Esophagus (tissue), 2 donors: ENCODE measurements at regions not wholly inside any gene's neighbourhood (a gene's known extent, or its start where the extent isn't known, plus 50 kb on each side); places are given as distances from the start of the nearest gene placed in this dataset.

Experiments
- H3K27ac ChIP-seq, 2 donors: one replicate each; pipeline ENCODE4 v1.5.1; 2013; ENCODE audit warnings: low read depth in 2 of 2, mild to moderate bottlenecking in 2 of 2, inconsistent platforms in 1 of 2, low read length in 1 of 2, moderate library complexity in 1 of 2
- H3K27me3 ChIP-seq, 2 donors: one replicate each; pipeline ENCODE4 v1.6.1; 2013; ENCODE audit warnings: low read length in 2 of 2, control low read depth in 1 of 2, mild to moderate bottlenecking in 1 of 2; ENCODE audit not compliant: insufficient read depth in 2 of 2, control insufficient read depth in 1 of 2
- H3K36me3 ChIP-seq, 2 donors: one replicate each; pipeline ENCODE4 v1.6.1; 2013; ENCODE audit warnings: low read length in 1 of 2; ENCODE audit not compliant: control insufficient read depth in 2 of 2, insufficient read depth in 2 of 2
- H3K4me1 ChIP-seq, 2 donors: one replicate each; pipeline ENCODE4 v1.6.1; 2013; ENCODE audit warnings: low read length in 1 of 2; ENCODE audit not compliant: control insufficient read depth in 2 of 2, insufficient read depth in 2 of 2
- H3K4me3 ChIP-seq, 2 donors: one replicate each; pipeline ENCODE4 v1.5.1; 2013; ENCODE audit warnings: low read length in 2 of 2, mild to moderate bottlenecking in 2 of 2, low read depth in 1 of 2, moderate library complexity in 1 of 2
- H3K9me3 ChIP-seq, 2 donors: one replicate each; pipeline ENCODE4 v1.6.1; 2013; ENCODE audit warnings: mild to moderate bottlenecking in 2 of 2, low read depth in 1 of 2, low read length in 1 of 2, moderate library complexity in 1 of 2; ENCODE audit not compliant: control insufficient read depth in 2 of 2, insufficient read depth in 1 of 2
- WGBS, 2 donors: extraction: QIAGEN DNeasy Blood & Tissue Kit; methylation state at CpG; one replicate each; pipeline ENCODE4 v1.1.7; 2013; 5-methylcytosine and 5-hydroxymethylcytosine counted together
- donor health status: healthy with polysubstance abuse.
- donor health status: Bipolar disorder and iron deficiency.

GRCh38 chr16:79897453-79898146 lies 297.1 kb upstream of the MAF start:
- Histone ChIP-seq H3K27ac (no peak overlapping the region), H3K27me3 (no peaks in the 10 kb centered on the region), H3K4me1 (no peaks in the 10 kb centered on the region), H3K36me3 (no peaks in the 10 kb centered on the region), H3K9me3 (no peaks in the 10 kb centered on the region), H3K4me3 (no peak overlapping the region)
- 53 to 64% methylated on average over 8 of the region's 8 CpGs for WGBS, 2 donors

DNA sequence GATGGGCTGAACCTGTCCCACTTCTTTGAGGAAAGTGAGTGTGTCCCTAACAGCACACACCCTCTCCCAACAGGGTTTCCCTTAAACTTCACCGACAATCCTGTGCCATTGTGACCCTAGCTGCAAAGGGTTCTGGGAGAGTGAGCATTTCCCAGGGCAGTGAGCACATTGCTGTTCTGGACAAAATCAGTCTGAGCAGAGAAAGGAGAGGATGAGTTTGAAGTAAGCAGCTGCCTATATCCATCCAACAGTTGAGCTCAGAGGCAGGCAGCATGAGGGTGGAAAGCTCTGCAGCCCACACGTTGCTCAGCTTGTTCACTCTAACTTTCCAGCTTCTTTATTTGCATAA lies 296.5 kb upstream of the MAF start:
- no peaks in the 10 kb centered on the region for H3K36me3 ChIP-seq
- H3K4me1 ChIP-seq: no peaks in the 10 kb centered on the region
- no peak overlapping the region for H3K27ac ChIP-seq
- H3K27me3 ChIP-seq: no peaks in the 10 kb centered on the region
- H3K9me3 ChIP-seq: no peaks in the 10 kb centered on the region
- 63 to 73% methylated on average over 2 of the region's 2 CpGs for WGBS, 2 donors
- no peak overlapping the region for H3K4me3 ChIP-seq

DNA sequence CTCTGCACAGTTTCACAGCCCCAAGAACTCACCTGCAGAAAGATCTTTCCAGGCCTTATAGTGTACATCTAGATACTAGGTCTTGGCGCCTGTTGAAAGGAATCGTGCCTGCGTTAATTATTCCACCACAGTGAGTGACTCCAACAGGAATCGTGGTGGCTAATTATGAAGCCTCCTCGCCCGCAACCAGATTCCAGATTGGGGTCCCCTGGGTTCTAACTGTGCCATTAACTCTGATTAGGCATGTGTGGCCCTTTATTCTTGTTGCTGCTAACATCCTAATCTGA lies 295.3 kb upstream of the MAF start:
- H3K36me3 ChIP-seq: no peaks in the 10 kb centered on the region
- WGBS, 2 donors: 58 to 70% methylated on average over 6 of the region's 6 CpGs
- H3K27me3 ChIP-seq: no peaks in the 10 kb centered on the region
- H3K27ac ChIP-seq: no peak overlapping the region
- no peaks in the 10 kb centered on the region for H3K4me1 ChIP-seq
- H3K4me3 ChIP-seq: no peak overlapping the region
- no peaks in the 10 kb centered on the region for H3K9me3 ChIP-seq

DNA sequence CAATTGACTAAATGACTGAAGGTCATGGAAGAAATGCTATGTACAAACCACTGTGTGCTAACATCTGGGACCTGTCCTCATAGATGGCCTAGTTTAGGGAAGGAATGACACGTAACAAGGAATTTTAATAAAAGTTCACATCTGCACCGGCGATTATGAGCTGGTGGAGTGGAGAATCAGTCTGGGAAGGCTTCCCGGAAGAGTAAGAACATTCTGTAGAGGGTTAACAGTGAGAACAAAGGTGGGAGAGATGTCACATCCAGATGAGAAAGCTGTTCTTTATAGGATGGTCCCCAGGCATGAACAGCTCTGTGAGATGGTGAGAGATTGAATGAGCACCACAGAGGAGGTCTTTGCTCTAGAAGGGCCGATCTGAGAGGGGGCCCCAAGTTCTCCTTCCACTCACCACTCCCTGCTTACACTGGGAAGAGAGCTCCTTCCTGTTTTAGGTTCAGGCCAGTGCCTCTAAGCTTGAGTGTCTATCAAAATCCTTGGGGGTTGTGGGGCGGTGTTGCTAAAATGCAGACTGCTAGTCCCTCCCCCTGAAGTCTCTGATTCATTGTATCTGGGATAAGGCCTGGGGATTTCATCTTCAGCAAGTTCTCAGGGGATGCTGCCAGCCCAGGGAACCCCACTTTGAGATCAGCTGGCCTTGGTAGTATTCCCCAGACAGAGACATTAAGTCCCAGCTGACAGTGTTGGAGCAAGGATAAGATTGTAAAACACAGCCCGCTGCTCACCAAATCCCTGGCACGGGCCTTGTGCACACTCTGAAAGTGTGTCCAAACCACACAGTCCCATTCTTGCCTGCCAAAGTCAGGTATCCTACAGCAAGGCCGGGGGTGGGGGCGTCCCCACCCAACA lies 294.7 kb upstream of the MAF start:
- Histone ChIP-seq H3K4me1 (no peaks in the 10 kb centered on the region), H3K27me3 (no peaks in the 10 kb centered on the region), H3K9me3 (no peaks in the 10 kb centered on the region), H3K36me3 (no peaks in the 10 kb centered on the region), H3K27ac (no peak overlapping the region), H3K4me3 (no peak overlapping the region)
- 77 to 78% methylated on average over 10 of the region's 10 CpGs for WGBS, 2 donors

DNA sequence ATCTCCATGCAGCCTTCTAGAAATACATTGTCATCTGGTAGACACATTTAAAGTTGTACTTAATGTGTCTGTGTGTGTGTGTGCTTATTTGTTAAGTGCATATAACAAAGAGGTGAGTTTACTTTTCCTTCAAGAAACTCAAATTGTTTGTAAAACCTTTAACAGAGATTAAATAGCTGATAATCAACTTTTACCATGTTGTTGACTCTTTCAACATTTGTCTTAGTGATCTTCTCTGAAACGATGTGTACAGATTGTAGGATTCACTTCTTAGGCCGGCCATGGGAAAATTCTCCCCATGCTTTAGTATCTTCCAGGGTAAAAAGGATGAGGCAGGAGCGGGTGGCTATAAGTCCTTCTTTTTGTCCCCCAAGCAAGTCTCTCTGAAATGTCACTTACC lies 292.9 kb upstream of the MAF start:
- Histone ChIP-seq H3K27ac (no peak overlapping the region), H3K4me1 (no peaks in the 10 kb centered on the region), H3K4me3 (no peak overlapping the region), H3K9me3 (no peaks in the 10 kb centered on the region), H3K36me3 (no peaks in the 10 kb centered on the region), H3K27me3 (no peaks in the 10 kb centered on the region)
- WGBS, 2 donors: 91 to 95% methylated on average over 3 of the region's 3 CpGs

GRCh38 chr16:79892278-79892677 lies 291.7 kb upstream of the MAF start:
- no peaks in the 10 kb centered on the region for H3K36me3 ChIP-seq
- no peaks in the 10 kb centered on the region for H3K27me3 ChIP-seq
- WGBS, 2 donors: 74 to 78% methylated on average over 3 of the region's 3 CpGs
- H3K9me3 ChIP-seq: no peaks in the 10 kb centered on the region
- no peak overlapping the region for H3K27ac ChIP-seq
- no peak overlapping the region for H3K4me3 ChIP-seq
- no peaks in the 10 kb centered on the region for H3K4me1 ChIP-seq

DNA sequence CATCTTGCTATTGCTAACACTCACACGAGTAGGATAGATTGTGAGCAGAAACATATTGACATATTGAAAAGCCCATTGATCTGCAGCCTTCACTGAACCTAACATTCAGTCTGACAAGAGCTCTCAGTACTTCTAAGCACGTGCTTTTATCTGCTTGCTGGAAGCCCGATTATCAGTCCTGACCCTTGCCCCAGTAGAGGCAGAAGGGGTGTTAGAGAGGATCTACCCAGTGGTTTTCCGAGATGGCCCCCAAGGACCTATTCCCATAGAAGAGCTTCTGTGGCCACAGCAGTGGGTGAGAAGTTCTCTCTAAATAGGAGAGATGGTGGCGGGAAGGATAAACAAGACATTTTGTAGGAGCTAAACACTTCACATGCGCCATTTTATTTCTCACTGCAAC lies 290.9 kb upstream of the MAF start:
- no peak overlapping the region for H3K4me3 ChIP-seq
- 79 to 91% methylated on average over 6 of the region's 6 CpGs for WGBS, 2 donors
- no peaks in the 10 kb centered on the region for H3K4me1 ChIP-seq
- H3K27me3 ChIP-seq: no peaks in the 10 kb centered on the region
- H3K9me3 ChIP-seq: no peaks in the 10 kb centered on the region
- no peaks in the 10 kb centered on the region for H3K36me3 ChIP-seq
- H3K27ac ChIP-seq: no peak overlapping the region

- no peak overlapping the region for H3K4me3 ChIP-seq
- no peaks in the 10 kb centered on the region for H3K4me1 ChIP-seq
- no peaks in the 10 kb centered on the region for H3K27me3 ChIP-seq
- H3K36me3 ChIP-seq: no peaks in the 10 kb centered on the region
- H3K27ac ChIP-seq: no peak overlapping the region
- H3K9me3 ChIP-seq: no peaks in the 10 kb centered on the region
- 66 to 77% methylated on average over 8 of the region's 8 CpGs for WGBS, 2 donors
These were observed 287.3 kb upstream of the MAF start for GRCh38 chr16:79887541-79888540.

DNA sequence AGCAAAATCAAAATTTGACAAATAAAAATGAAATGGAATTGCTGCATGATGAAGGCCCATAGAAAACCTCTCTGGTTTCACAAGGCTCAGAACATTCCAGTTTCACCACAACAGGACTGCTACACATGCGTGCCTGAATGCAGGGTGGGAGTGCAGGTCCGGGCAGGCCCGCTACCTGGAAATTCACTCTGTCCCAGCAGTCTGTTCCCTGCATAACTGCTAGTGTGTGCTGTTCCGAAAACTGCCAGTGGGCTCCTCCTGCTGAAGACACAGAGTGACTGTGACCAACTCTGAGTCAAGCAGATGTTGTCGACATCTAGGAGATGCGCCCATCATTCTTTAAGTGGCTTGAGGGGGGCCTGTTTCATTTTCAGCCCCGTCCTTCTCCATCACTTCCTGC lies 284.8 kb upstream of the MAF start:
- no peaks in the 10 kb centered on the region for H3K36me3 ChIP-seq
- WGBS, 2 donors: 51 to 63% methylated on average over 7 of the region's 7 CpGs
- no peaks in the 10 kb centered on the region for H3K4me1 ChIP-seq
- H3K4me3 ChIP-seq: no peak overlapping the region
- no peaks in the 10 kb centered on the region for H3K9me3 ChIP-seq
- no peaks in the 10 kb centered on the region for H3K27me3 ChIP-seq
- peak overlapping the region in 1 of 2 donors; percentile 6 for H3K27ac ChIP-seq
